HG02970 (cell line): ENCODE measurements at regions not wholly inside any gene's neighbourhood (a gene's known extent, or its start where the extent isn't known, plus 50 kb on each side); places are given as distances from the start of the nearest gene placed in this dataset.

ENCODE experiments used
- ATAC-seq: cut with Tn5 transposase; IDR thresholded peaks from one replicate; pipeline ENCODE4 v1.9.1; 2021; ENCODE audit warnings: mild to moderate bottlenecking, moderate library complexity, moderate number of reproducible peaks; ENCODE audit not compliant: unreplicated experiment, low FRiP score

DNA sequence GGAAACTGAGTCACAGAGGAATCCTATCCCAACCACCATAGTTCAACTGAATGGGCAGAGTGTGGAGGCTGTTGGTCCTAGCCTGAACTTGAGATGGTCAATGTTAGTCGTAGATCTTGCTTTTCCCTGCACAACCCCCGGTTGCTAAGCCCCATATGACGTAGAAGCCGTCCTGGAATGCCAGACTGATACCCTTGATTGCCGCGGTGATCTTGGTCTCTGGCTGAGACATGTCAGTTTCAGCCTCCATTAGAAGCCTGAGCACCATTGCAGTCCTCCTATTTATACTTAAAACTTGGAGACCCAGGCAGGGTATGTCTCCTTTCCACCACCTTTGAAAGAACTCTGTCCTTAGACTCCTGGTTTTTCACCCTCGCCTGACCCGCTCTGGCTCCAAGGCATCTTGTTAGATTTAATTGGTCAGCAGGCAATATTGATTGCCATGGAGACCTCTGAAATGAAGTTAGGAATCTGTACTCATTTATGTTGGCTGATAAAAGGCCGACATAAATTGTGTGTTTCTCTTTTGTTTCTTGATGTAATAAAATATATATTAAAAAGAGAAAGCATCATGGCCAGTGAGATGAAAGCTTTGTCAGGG lies 53.4 kb downstream of the RPLP1 start:
- ATAC-seq = no peak

DNA sequence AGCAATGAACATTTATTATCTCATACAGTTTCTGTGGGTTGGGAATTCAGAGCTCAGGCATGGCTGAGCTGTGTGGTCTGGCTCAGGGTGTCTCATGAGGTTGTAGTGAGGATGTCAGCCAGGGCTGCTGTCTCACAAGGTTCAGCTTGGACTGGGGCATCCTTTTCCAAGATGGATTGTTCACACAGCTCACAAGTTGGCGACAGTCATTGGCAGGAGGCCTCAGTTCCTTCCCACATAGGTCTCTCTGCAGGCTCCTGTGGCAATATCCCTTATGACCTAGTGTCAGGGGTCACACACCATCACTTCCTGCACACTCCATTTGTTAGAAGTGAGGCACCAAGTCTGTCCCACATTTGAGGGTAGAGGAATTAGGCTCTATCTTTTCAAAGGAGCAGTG lies 56.0 kb downstream of the RPLP1 start:
- ATAC-seq = no peak

DNA sequence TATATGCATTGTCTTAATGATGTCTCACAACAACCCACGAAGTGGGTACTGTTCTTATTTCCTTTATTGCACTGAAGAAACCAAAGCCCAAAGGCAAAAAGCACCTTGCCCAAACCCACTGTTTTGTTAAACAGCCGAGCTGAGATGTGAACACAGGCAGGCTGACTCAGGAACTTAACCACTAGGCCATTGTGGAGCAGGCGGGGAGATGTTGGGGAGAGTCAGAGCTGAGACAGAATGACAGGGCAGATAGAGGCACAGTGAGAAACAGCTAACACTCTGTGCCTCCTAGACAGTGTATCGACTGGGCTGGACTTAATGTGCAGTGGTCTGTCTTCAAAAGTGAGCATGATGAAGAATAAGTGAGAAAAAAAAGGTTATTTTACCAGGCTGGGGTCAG lies 56.5 kb downstream of the RPLP1 start:
- ATAC-seq = no peak

DNA sequence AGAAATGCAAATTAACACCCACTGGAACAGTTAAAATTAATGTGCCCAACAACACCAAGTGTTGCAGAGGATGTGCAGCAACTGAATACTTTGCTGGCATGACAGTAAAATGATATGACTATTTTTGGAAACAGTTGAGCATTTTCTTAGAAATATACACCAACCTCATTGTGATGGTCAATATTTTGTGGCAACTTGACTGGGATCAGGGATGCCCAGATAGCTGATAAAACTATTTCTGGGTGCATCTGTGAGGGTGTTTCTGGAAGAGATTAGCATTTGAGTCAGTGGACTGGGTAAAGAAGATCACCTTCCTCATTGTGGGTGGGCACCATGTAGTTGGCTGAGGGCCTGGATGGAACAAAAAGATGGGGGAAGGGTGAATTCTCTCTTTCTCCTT lies 57.9 kb downstream of the RPLP1 start:
- no peak for ATAC-seq

DNA sequence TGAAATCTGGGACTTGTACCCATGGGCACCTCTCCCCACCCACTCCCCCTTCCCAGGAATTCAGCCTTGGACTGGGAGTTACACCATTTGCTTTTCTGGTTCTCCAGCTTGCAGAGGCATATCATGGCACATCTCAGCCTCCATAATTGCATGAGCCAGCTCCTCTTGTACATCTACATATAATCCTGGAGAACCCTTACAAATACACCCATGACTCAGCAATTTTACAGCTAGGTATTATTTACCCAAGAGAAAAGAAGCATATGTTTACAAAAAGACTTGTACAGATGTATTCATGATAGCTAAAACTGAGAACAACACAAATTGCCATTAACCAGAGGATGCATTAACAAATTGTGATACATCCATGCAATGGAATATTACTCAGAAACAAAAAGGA lies 58.4 kb downstream of the RPLP1 start:
- no peak for ATAC-seq

DNA sequence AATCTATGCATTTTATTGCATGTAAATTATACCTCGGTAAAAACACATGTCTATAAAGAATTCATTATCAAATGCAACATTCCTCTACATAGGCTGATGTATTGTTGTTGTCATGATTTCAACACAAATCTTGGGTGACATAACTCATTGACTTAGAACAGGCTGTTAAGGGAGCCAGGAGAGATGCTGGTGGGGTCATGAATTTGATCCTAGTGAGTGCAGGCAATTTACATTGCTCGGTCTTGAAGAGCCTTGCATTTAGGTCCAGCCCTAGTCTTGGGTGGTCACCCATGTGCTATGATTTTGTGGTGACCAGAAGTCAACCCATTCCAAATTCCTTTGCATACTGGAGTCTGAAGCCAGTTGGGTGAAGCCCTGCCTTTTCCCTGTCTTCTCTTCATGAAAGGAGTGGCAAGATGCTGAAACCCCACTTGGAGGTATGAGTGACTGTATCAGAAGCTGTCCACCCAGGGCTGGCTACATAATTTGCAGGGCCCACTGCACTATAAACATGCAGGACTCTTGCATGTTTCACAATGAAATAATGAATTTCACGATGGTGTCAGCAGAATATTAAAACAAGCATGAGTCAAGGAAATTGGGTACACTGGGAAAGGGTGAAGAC lies 59.2 kb downstream of the RPLP1 start:
- no peak for ATAC-seq

DNA sequence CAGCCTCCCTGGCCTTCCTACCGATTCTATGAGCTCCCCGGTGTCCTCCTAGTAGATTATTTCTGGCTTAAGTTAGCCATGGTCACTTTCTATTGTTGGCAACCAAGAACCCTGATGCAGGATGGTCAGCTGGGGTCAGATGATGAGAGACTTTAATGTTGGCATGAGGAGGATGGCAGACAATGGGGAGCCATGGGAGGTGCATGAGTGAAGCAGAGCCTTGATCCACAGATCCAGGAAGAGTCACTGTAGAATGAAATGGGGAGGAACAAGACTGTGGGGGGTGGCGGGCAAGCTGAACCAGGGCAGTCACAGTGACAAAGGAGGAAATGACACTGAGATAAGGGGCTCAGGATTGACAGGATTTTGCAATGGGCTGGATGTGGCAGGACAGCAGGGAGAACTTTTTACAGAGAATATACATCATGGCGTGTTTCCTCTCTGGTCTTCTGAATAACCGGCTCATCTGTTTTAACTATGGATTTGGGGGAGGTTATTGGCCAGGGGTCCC lies 60.9 kb downstream of the RPLP1 start:
- no peak for ATAC-seq

DNA sequence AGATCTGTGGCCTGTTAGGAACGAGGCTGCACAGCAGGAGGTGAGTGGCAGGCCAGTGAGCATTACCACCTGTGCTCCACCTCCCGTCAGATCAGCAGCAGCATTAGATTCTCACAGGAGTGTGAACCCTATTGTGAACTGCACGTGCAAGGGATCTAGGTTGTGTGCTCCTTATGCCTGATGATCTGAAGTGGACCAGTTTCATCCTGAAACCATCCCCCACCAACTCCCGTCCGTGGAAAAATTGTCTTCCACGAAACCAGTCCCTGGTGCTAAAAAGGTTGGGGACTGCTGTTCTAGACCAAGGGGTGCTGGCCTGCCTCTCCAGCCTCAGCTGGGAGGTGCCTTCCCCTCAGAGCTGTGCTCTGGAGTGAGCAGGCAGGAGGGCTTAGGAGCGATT lies 61.4 kb downstream of the RPLP1 start:
- ATAC-seq = no peak

DNA sequence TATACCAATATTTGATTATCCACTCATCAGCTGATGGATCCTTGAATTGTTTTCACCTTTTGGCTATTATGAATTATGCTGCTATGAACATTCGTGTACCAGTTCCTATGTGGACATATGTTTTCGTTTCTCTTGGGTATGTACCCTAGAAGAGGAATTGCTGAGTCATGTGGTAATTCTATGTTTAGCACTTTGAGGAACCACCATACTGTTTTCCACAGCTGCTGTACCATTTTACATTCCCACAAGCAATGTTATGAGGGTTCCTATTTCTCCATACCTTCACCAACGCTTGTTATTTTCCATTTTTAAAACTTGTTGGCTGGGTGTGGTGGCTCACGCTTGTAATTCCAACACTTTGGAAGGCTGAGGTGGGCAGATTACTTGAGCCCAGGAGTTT lies 62.9 kb downstream of the RPLP1 start:
- ATAC-seq = no peak

DNA sequence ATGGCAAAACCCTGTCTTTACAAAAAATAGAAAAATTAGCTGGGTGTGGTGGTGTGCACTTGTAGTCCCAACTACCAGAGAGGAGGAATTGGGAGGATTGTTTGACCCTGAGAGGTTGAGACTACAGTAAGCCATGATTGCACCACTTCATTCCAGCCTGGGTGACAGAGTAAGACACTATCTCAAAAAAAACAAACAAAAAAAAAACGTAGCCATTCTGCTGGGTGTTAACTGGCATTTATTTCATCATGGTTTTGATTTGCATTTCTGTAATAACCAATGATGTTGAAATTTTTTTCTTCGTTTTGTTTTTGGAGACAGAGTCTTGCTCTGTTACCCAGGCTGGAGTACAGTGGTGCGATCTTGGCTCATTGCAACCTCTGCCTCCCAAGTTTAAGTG lies 63.3 kb downstream of the RPLP1 start:
- ATAC-seq = no peak

DNA sequence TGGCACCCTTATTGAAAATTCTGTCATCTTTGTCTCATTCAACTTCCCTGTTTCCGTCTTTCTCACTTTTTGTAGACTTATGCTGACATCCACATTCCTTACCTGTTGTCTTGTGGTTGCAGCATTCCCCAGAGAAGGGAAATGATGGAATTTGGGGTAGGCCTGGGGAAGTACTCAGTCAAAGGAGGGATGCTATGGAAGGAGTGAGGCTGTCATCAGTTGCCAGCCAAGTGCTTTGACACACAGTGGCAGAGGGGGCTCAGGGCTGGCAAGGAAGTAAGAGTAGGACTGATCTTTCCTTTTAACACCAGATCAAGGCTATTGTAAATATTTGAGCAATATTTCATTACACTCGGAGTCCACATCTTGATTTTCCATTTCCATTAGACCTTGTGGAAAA lies 64.4 kb downstream of the RPLP1 start:
- no peak for ATAC-seq

DNA sequence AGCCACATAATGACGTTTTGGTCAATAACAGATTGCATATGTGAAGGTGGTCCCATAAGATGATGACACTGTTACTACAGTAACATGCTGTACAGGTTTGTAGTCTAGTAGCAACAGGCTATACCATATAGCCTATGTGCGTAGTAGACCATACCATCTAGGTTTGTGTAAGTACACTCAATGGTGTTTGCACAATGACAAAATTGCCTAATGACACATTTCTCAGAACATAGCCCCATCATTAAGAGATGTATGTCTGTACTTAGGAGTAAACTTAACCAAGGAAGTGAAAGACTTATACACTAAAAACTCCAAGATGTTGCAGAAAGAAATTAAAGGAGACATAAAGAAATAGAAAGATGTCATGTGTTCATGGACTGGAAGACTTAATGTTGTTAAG lies 66.2 kb downstream of the RPLP1 start:
- no peak for ATAC-seq

DNA sequence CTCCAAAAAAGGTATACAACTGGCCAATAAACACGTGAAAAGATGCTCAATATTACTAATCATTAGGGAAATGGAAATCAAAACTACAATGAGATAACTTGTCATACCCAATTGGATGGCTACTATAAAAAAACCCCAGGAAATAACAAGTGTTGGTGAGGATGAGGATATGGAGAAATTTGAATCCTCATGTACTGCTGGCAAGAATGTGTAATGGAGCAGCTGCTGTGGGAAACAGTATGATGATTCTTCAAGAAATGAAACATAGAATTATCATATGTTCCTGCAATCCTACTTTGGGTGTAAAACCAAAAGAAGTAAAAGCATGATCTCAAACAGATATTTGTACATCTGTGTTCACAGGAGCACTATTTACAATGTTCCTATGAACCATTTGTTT lies 67.4 kb downstream of the RPLP1 start:
- no peak for ATAC-seq

DNA sequence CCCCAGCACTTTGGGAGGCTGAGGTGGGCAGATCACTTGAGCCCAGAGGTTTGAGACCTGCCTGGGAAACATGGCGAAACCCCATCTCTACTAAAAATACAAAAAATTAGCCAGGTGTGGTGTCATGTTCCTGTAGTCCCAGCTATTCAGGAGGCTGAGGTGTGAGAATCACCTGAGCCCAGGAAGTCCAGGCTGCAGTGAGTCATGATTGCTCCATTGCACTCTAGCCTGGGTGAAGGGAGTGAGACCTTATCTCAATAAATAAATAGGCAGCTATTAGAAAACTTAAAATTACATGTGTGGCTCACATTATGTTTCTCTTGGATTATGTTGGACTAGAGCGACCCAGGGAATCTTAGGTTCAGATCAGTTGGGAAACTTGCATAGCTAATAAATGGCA lies 69.7 kb downstream of the RPLP1 start:
- no peak for ATAC-seq

DNA sequence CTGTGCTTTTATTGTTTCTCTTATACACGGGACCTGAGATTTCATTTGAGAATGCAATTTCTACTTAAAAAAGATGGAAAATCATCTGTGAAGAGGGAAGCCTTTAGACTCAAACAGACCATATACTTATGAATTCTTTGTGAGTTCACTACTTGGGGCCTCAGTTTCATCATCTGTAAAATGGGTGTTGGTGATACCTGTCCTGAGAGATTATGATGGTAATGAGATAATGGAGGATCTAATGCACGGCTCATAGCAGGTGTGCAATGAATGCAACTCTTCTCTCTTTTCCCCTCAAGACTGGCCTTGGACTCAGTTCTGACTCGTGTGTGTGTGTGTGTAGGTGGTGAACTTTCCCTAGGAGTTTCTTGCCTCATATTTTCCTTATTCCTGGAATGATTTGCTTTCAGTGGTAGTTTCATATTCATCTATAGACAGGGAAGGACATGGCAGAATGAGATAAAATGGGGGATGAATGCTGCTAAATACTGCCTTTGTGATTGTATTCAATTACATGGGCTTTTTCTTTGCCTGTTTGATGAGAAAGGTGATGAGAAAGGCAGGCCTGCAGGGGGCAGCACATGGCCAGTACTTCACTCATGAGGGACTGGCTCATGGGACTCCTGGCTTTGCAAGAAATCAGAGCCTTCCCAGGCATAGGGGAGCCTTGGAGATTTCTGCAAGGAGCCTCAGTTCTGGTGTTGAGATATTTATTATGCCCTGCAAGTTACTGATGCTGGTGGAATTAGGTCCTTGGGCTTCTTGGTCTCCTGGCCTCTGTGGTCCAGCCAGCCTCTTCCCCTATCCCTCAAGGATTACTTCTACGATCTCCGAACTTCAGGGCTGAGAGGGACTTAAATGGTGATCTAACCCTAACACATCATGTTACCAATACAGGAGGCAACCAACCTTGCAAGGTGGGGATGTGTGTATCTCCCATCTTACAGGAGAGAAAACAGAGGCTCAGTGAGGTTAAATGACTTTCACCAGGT lies 70.7 kb downstream of the RPLP1 start:
- ATAC-seq = no peak

DNA sequence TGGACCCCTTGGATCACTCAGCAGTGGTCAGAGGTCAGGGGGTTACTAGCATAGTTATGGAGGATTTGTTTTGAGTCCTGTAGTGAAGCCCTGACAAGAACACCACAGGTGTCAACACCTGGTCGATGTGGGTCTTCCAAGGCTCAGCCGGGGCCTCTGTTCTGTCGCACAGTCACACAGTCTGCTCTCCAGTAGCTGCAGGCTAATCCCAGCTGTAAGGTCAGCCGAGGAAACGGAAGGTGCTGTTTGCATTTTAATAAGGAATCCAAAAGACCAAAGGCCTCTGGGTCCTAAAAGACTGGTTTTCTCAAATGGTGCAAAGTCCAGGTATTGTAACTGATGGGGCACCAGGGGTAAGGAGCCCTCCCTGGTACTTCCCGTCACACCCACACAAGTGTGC lies 71.7 kb downstream of the RPLP1 start:
- ATAC-seq = no peak

DNA sequence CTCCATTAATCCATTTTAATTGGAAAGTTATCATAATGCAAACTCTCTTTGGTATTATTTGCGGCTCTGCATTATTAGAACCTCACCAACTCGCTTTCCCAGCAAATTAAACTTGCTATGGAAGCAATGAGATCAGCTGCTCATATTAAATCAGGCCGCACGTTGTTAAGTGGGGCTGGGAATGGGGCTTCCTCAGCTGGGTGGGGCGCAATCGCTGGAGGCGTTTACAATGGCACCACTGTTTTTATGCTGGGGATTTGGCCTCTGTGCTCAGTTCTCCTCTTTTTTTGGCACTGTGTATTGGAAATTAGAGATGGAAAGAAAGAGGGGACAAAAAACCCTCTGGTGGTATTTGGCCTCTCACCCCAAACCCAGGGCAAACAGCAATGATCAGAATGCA lies 72.2 kb downstream of the RPLP1 start:
- ATAC-seq = no peak

DNA sequence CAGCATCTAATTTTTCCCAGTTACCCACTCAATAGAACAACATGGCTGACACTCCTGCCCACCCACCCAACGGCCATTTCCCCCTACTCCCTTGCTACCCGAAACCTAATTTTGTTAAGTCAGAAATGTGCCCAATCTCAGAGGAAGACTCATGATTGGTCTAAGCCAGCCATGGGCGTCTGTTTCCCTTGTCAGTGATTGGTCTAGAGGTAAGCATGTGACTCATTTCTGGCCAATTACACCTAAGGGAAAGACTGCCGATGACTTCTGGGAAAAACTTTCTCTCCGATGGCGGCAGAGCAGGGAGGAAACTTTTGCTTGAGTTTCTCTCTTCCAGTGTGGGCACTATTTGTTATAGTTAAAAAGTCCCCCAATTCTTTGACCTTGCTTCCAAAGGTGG lies 72.9 kb downstream of the RPLP1 start:
- ATAC-seq = no peak

DNA sequence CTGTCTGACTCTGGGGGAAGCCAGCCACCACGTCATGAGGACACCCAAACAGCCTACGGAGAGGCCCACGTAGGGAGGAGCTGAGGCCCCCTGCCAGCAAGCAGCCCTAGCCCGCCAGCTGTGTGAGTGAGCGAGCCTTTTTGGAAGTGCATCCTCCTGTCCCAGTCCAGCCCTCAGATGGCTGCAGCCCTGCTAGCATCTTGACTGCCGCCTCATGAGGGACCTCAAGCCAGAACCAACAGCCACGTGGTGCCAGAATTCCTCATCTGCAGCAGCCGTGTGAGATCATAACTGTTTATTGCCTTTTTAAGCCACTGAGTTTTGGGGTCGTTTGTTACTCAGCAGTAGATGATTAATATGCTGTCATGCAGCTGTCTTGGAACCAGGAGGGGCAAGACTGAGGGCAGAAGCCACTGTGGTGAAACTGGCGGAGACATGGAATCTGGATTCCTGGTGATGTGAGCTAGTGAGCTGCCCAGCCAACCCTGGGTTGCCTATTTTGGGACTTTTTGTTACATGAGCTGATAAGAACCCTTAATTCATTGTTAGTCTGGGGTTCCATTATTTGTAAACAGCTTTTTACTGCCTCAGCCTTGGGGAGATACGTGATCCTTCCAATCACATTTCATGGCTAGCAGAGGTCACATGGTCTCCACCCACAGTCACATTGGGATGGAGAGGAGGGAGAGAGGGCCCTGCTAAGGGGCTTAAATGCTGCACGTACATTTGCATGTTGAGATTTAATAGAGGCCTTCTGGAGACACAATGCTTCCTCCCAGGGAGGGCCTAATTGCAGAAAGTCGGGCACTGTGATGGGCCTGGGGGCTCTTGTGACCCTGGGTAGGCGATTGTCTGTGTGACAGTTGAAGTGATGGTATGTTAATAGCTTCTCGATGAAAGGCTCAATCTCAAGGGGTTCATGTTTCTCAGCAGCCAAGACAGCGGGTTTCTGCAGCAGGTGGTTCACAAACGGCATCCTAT lies 73.8 kb downstream of the RPLP1 start:
- no peak for ATAC-seq

DNA sequence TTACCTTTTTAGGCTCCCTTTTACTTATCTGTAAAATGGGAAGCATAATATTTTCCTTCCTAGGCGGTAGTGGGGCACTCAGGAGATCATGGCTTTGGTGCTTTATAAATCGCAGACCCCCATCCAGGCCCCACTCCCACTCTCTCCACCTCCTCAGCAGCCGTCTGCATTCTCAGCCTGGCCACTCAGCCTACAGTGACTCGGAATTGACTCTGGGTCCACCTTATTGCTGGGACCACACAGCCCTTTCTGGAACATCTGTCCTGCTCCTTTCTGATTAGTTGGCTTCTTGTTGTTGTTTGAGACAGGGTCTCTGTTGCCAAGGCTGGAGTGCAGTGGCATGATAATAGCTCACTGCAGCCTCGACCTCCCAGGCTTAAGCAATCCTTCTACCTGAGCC lies 76.5 kb downstream of the RPLP1 start:
- no peak for ATAC-seq
